ENCODE measurements at regions not wholly inside any gene's neighbourhood (a gene's known extent, or its start where the extent isn't known, plus 50 kb on each side); places are given as distances from the start of the nearest gene placed in this dataset.

GRCh38 chrX:43493756-43494155 is 162.3 kb upstream of the MAOA start (continued):
- TF ChIP-seq REST (IDR thresholded peaks at IDR 0.05; ENCODE audit: unreplicated experiment) (no peak), NANOG (IDR thresholded peaks at IDR 0.05; ENCODE audit: borderline replicate concordance) (no peak), CTCF (conservative IDR thresholded peaks at IDR 0.05; ENCODE audit: low read depth in 2 of 2) (no peak), ZNF114 (CRISPR knock-in tag; IDR thresholded peaks at IDR 0.05) (no peak), EZH2phosphoT487 (IDR thresholded peaks at IDR 0.05; ENCODE audit: unreplicated experiment) (no peak), STAT1 (IDR thresholded peaks at IDR 0.05; ENCODE audit: unreplicated experiment) (no peak), CREB1 (CRISPR knock-in tag; IDR thresholded peaks at IDR 0.05; ENCODE audit: low read depth) (no peak), POLR2AphosphoS5 (IDR thresholded peaks at IDR 0.05; ENCODE audit: low read depth) (no peak), JUNB (IDR thresholded peaks at IDR 0.05; ENCODE audit: unreplicated experiment) (no peak), ZNF331 (CRISPR knock-in tag; IDR thresholded peaks at IDR 0.05; ENCODE audit: low read depth) (no peak)

- peak; percentile 68 for ATAC-seq
- Mint-ChIP-seq H3K9me3 (no peaks in the 10 kb centered on the region), H3K4me1 (peaks cover 14% of the 10 kb centered on the region), H3K27ac (no peak overlapping the region), H3K27me3 (ENCODE audit: insufficient read depth, low read depth, poor library complexity) (peaks cover 3% of the 10 kb centered on the region), H3K4me3 (no peak overlapping the region), H3K36me3 (ENCODE audit: low read depth) (no peaks in the 10 kb centered on the region)
- no peak overlapping the region for H3K4me3 ChIP-seq
- H3K27me3 ChIP-seq (ENCODE audit: insufficient read depth) = no peaks in the 10 kb centered on the region
- H3K36me3 ChIP-seq (ENCODE audit: insufficient read depth) = no peaks in the 10 kb centered on the region
- H3K9me2 ChIP-seq (ENCODE audit: insufficient read depth) = no peaks in the 10 kb centered on the region
- peak; percentile 26 for DNase-seq (ENCODE audit: low spot score)
- H3K27ac ChIP-seq (ENCODE audit: low read depth) = no peak overlapping the region
- 0 out of 2 replicates have a peak, but pooled peaks cover 8% of the 10 kb centered on the region for H3K4me1 ChIP-seq (ENCODE audit: insufficient read depth)
- H4K20me1 ChIP-seq (replicated peaks; ENCODE audit: insufficient read depth) = no peaks in the 10 kb centered on the region
- no peak overlapping the region for H2AFZ ChIP-seq
- H3K4me2 ChIP-seq = no peak overlapping the region
- no peaks in the 10 kb centered on the region for H3F3A ChIP-seq (replicated peaks; ENCODE audit: low read depth)
- TF ChIP-seq ZNF331 (CRISPR knock-in tag; IDR thresholded peaks at IDR 0.05; ENCODE audit: low read depth) (no peak), JUNB (IDR thresholded peaks at IDR 0.05; ENCODE audit: unreplicated experiment) (no peak), REST (IDR thresholded peaks at IDR 0.05; ENCODE audit: unreplicated experiment) (no peak)
- no peaks in the 10 kb centered on the region for H3K79me2 ChIP-seq (replicated peaks; ENCODE audit: insufficient read depth)
Measured at GRCh38 chrX:43500246-43500645, 155.9 kb upstream of the MAOA start.

All from GM23338 (cell line).